NT2/D1 (cell line): ENCODE measurements at regions not wholly inside any gene's neighbourhood (a gene's known extent, or its start where the extent isn't known, plus 50 kb on each side); places are given as distances from the start of the nearest gene placed in this dataset.

Experiments used
- DNase-seq: peaks from one replicate; pipeline ENCODE4 v3.0.0-alpha.2; 2011; ENCODE audit warnings: low read depth, low spot score
- H3K27me3 ChIP-seq: 2 replicates; pipeline ENCODE4 v1.6.0; 2011; ENCODE audit warnings: mild to moderate bottlenecking; ENCODE audit not compliant: insufficient read length, insufficient read depth
- H3K36me3 ChIP-seq: 2 replicates; pipeline ENCODE4 v1.6.1; 2011; ENCODE audit warnings: mild to moderate bottlenecking, low read length, mixed read lengths; ENCODE audit not compliant: insufficient read depth, insufficient read length
- H3K4me1 ChIP-seq: 2 replicates; pipeline ENCODE4 v1.5.1; 2011; ENCODE audit not compliant: insufficient read depth, insufficient read length
- H3K4me3 ChIP-seq: 2 replicates; pipeline ENCODE4 v1.5.1; 2011; ENCODE audit warnings: low read depth; ENCODE audit not compliant: insufficient read length
- H3K9ac ChIP-seq: 2 replicates; pipeline ENCODE4 v1.6.0; 2011; ENCODE audit warnings: low read depth; ENCODE audit not compliant: insufficient read length
- H3K9me3 ChIP-seq: 2 replicates; pipeline ENCODE4 v1.5.1; 2011; ENCODE audit warnings: mild to moderate bottlenecking, low read length; ENCODE audit not compliant: insufficient read depth
- SUZ12 ChIP-seq: IDR thresholded peaks from 2 replicates; pipeline ENCODE4 v1.6.1; 2011; ENCODE audit not compliant: insufficient read length, insufficient read depth; ENCODE audit errors: extremely low read depth
- YY1 ChIP-seq: IDR thresholded peaks from 2 replicates; pipeline ENCODE4 v1.6.1; 2011; ENCODE audit not compliant: insufficient read length, insufficient read depth
- ZNF274 ChIP-seq: IDR thresholded peaks from 2 replicates; pipeline ENCODE4 v1.6.1; 2011; ENCODE audit warnings: mild to moderate bottlenecking, low read depth, low read length

GRCh38 chr16:85419503-85420408 lies 193.4 kb upstream of the GSE1 start:
- Histone ChIP-seq H3K36me3 (no peaks in the 10 kb centered on the region), H3K27me3 (no peaks in the 10 kb centered on the region), H3K4me1 (peaks cover 22% of the 10 kb centered on the region), H3K9ac (peak overlapping the region; percentile 47), H3K9me3 (peaks cover 5% of the 10 kb centered on the region; the same call in 1 of the 2 replicates), H3K4me3 (no peak overlapping the region)
- no peak for DNase-seq
- TF ChIP-seq ZNF274 = no peak
- TF ChIP-seq YY1 = no peak
- TF ChIP-seq SUZ12 = no peak

GRCh38 chr16:85420501-85421337 lies 192.4 kb upstream of the GSE1 start:
- H3K27me3 ChIP-seq = no peaks in the 10 kb centered on the region
- no peak overlapping the region for H3K4me3 ChIP-seq
- H3K36me3 ChIP-seq = no peaks in the 10 kb centered on the region
- TF ChIP-seq YY1 (no peak), ZNF274 (no peak), SUZ12 (no peak)
- no peak for DNase-seq
- H3K9ac ChIP-seq = peak overlapping the region; percentile 47
- H3K4me1 ChIP-seq = peaks cover 22% of the 10 kb centered on the region
- peaks cover 5% of the 10 kb centered on the region; the same call in 1 of the 2 replicates for H3K9me3 ChIP-seq

GRCh38 chr16:85421338-85422195 lies 191.6 kb upstream of the GSE1 start:
- Histone ChIP-seq H3K9me3 (peaks cover 5% of the 10 kb centered on the region; the same call in 1 of the 2 replicates), H3K9ac (peak overlapping the region; percentile 32), H3K27me3 (no peaks in the 10 kb centered on the region), H3K4me3 (no peak overlapping the region), H3K4me1 (peaks cover 21% of the 10 kb centered on the region), H3K36me3 (no peaks in the 10 kb centered on the region)
- DNase-seq = no peak
- TF ChIP-seq ZNF274 = no peak
- TF ChIP-seq YY1 = no peak
- TF ChIP-seq SUZ12 = no peak

GRCh38 chr16:85422196-85422631 lies 190.9 kb upstream of the GSE1 start:
- peaks cover 20% of the 10 kb centered on the region for H3K4me1 ChIP-seq
- no peak overlapping the region for H3K4me3 ChIP-seq
- H3K36me3 ChIP-seq = no peaks in the 10 kb centered on the region
- no peak overlapping the region for H3K9ac ChIP-seq
- DNase-seq = no peak
- no peaks in the 10 kb centered on the region for H3K27me3 ChIP-seq
- TF ChIP-seq YY1 (no peak), ZNF274 (no peak), SUZ12 (no peak)
- H3K9me3 ChIP-seq = peaks cover 5% of the 10 kb centered on the region; the same call in 1 of the 2 replicates

- Histone ChIP-seq H3K4me1 (peaks cover 20% of the 10 kb centered on the region), H3K4me3 (no peak overlapping the region), H3K9me3 (peaks cover 5% of the 10 kb centered on the region; the same call in 1 of the 2 replicates), H3K9ac (no peak overlapping the region), H3K36me3 (no peaks in the 10 kb centered on the region), H3K27me3 (no peaks in the 10 kb centered on the region)
- DNase-seq = no peak
- TF ChIP-seq ZNF274 (no peak), YY1 (no peak), SUZ12 (no peak)
These were observed 190.2 kb upstream of the GSE1 start for GRCh38 chr16:85422632-85423550.

- DNase-seq = no peak
- peak overlapping the region; percentile 3 for H3K9ac ChIP-seq
- no peak overlapping the region for H3K4me3 ChIP-seq
- H3K9me3 ChIP-seq = peaks cover 5% of the 10 kb centered on the region; the same call in 1 of the 2 replicates
- TF ChIP-seq SUZ12 (no peak), YY1 (no peak), ZNF274 (no peak)
- H3K27me3 ChIP-seq = no peaks in the 10 kb centered on the region
- H3K4me1 ChIP-seq = peaks cover 13% of the 10 kb centered on the region
- no peaks in the 10 kb centered on the region for H3K36me3 ChIP-seq
These were observed 189.5 kb upstream of the GSE1 start for GRCh38 chr16:85423631-85424030.
